ENCODE measurements at regions not wholly inside any gene's neighbourhood (a gene's known extent, or its start where the extent isn't known, plus 50 kb on each side); places are given as distances from the start of the nearest gene placed in this dataset.

- in situ Hi-C loops (cut with HindIII; ENCODE audit: low sequenced_read_pairs): no loop called here
- no peak for TF ChIP-seq CTCF (IDR thresholded peaks at IDR 0.05; ENCODE audit: low read depth, low read length)
- DNase-seq (ENCODE audit: low read depth, low spot score): no peak
- H3K4me3 ChIP-seq (ENCODE audit: low read depth, low read length): no peak overlapping the region
Observed at GRCh38 chr2:14263053-14263452, 369.5 kb upstream of the LRATD1 start.

GRCh38 chr2:14270036-14270582, 362.4 kb upstream of the LRATD1 start:
- no peak for DNase-seq (ENCODE audit: low read depth, low spot score)
- in situ Hi-C loops (cut with HindIII; ENCODE audit: low sequenced_read_pairs): no loop called here
- no peak for TF ChIP-seq CTCF (IDR thresholded peaks at IDR 0.05; ENCODE audit: low read depth, low read length)
- no peak overlapping the region for H3K4me3 ChIP-seq (ENCODE audit: low read depth, low read length)

- no peak overlapping the region for H3K4me3 ChIP-seq (ENCODE audit: low read depth, low read length)
- TF ChIP-seq CTCF (IDR thresholded peaks at IDR 0.05; ENCODE audit: low read depth, low read length): no peak
- DNase-seq (ENCODE audit: low read depth, low spot score): no peak
- in situ Hi-C loops (cut with HindIII; ENCODE audit: low sequenced_read_pairs): no loop called here
Observed at GRCh38 chr2:14272396-14273075, 360.0 kb upstream of the LRATD1 start.

- no peak for DNase-seq (ENCODE audit: low read depth, low spot score)
- in situ Hi-C loops (cut with HindIII; ENCODE audit: low sequenced_read_pairs): no loop called here
- no peak overlapping the region for H3K4me3 ChIP-seq (ENCODE audit: low read depth, low read length)
- TF ChIP-seq CTCF (IDR thresholded peaks at IDR 0.05; ENCODE audit: low read depth, low read length): no peak
Observed at GRCh38 chr2:14273650-14274049, 358.9 kb upstream of the LRATD1 start.

GRCh38 chr2:14284244-14284643, 348.3 kb upstream of the LRATD1 start:
- DNase-seq (ENCODE audit: low read depth, low spot score): no peak
- in situ Hi-C loops (cut with HindIII; ENCODE audit: low sequenced_read_pairs): no loop called here
- TF ChIP-seq CTCF (IDR thresholded peaks at IDR 0.05; ENCODE audit: low read depth, low read length): no peak
- H3K4me3 ChIP-seq (ENCODE audit: low read depth, low read length): no peak overlapping the region

- in situ Hi-C loops (cut with HindIII; ENCODE audit: low sequenced_read_pairs): no loop called here
- TF ChIP-seq CTCF (IDR thresholded peaks at IDR 0.05; ENCODE audit: low read depth, low read length): no peak
- H3K4me3 ChIP-seq (ENCODE audit: low read depth, low read length): no peak overlapping the region
- DNase-seq (ENCODE audit: low read depth, low spot score): no peak
Observed at GRCh38 chr2:14285812-14286211, 346.7 kb upstream of the LRATD1 start.

All from astrocyte of the spinal cord (primary cell).